Uterus (tissue), 2 donors: ENCODE measurements at regions not wholly inside any gene's neighbourhood (a gene's known extent, or its start where the extent isn't known, plus 50 kb on each side); places are given as distances from the start of the nearest gene placed in this dataset.

Experiments
- POLR2A ChIP-seq, 2 donors: fragments of 450-650 bp; IDR thresholded peaks; one replicate each; pipeline ENCODE4 v1.6.1; 2016; ENCODE audit warnings: antibody characterized with exemption in 2 of 2, mild to moderate bottlenecking in 1 of 2, moderate library complexity in 1 of 2
- TF ChIP-seq, protein P1 (sequence below), 4 experiments: fragments of 200-600 bp in 2 of 4; fragments of 450-650 bp in 2 of 4; sonication (generic) in 2 of 4; IDR thresholded peaks; one replicate each; pipeline ENCODE4 v1.5.1; 2016 to 2019; ENCODE audit warnings: antibody characterized with exemption in 4 of 4, mild to moderate bottlenecking in 2 of 4, moderate library complexity in 1 of 4

DNA sequence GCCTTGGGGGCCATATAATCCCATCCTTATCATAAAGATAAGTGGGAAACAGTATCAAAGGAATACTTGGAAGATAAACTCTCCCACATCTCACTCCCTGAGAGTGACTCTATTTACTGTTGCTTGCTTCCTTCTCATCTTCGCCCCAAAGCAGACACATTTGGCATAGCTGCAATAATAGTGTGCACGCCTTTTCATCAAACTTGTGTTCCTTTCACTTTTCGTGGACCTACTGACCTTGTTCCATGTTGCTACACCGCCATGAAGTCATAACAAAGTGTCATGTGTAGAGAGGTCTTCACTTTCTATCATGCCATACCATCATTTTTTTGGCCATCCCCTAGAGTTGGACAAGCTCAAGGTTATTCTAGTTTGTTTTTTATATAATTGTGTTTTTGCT lies 200.0 kb upstream of the MSX2 start:
- TF ChIP-seq, protein P1, sequence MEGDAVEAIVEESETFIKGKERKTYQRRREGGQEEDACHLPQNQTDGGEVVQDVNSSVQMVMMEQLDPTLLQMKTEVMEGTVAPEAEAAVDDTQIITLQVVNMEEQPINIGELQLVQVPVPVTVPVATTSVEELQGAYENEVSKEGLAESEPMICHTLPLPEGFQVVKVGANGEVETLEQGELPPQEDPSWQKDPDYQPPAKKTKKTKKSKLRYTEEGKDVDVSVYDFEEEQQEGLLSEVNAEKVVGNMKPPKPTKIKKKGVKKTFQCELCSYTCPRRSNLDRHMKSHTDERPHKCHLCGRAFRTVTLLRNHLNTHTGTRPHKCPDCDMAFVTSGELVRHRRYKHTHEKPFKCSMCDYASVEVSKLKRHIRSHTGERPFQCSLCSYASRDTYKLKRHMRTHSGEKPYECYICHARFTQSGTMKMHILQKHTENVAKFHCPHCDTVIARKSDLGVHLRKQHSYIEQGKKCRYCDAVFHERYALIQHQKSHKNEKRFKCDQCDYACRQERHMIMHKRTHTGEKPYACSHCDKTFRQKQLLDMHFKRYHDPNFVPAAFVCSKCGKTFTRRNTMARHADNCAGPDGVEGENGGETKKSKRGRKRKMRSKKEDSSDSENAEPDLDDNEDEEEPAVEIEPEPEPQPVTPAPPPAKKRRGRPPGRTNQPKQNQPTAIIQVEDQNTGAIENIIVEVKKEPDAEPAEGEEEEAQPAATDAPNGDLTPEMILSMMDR (IDR thresholded peaks at IDR 0.05), result no peak
- TF ChIP-seq POLR2A (IDR thresholded peaks at IDR 0.05), result no peak
